Psoas muscle (tissue), 7 donors: ENCODE measurements at regions not wholly inside any gene's neighbourhood (a gene's known extent, or its start where the extent isn't known, plus 50 kb on each side); places are given as distances from the start of the nearest gene placed in this dataset.

Experiments used
- ATAC-seq, 4 donors: fragments of 200-7000 bp; cut with Tn5 transposase; one replicate each; pipeline ENCODE4 v1.9.1; 2020; ENCODE audit warnings: moderate library complexity in 3 of 4, mild to moderate bottlenecking in 2 of 4
- DNase-seq, 2 donors: peaks; one replicate each; pipeline ENCODE4 v3.0.0-alpha.2; 2020
- H3K27ac ChIP-seq: fragments of 200-600 bp; one replicate; pipeline ENCODE4 v1.8.0; 2022
- H3K27me3 ChIP-seq, 3 donors: fragments of 200-600 bp in 1 of 3; one replicate each; pipeline versions ENCODE4 v1.6.1 to v1.8.0; 2013 to 2022; ENCODE audit warnings: low read length in 2 of 3, mild to moderate bottlenecking in 2 of 3, moderate library complexity in 1 of 3; ENCODE audit not compliant: insufficient read depth in 3 of 3
- H3K36me3 ChIP-seq, 2 donors: fragments of 200-600 bp in 1 of 2; one replicate each; pipeline versions ENCODE4 v1.6.1 to v1.8.0; 2013 to 2022; ENCODE audit warnings: low read depth in 1 of 2, mild to moderate bottlenecking in 1 of 2, moderate library complexity in 1 of 2; ENCODE audit not compliant: insufficient read depth in 1 of 2
- H3K4me1 ChIP-seq: fragments of 200-600 bp; one replicate; pipeline ENCODE4 v1.8.0; 2022
- H3K4me3 ChIP-seq: fragments of 200-600 bp; one replicate; pipeline ENCODE4 v1.8.0; 2022; ENCODE audit warnings: mild to moderate bottlenecking
- H3K9me3 ChIP-seq: fragments of 200-600 bp; one replicate; pipeline ENCODE4 v1.8.0; 2022
- WGBS, 3 donors: extraction: QIAGEN DNeasy Blood & Tissue Kit; methylation state at CpG; one replicate each; pipeline versions ENCODE4 v1.1.6 to v1.1.7; 2013; 5-methylcytosine and 5-hydroxymethylcytosine counted together
- intact Hi-C, 2 donors: fragments of 100-400 bp; cut with DNase I; formaldehyde crosslinking; loops; one replicate each; pipeline versions ENCODE4 v1.11.0 to v1.14.2; 2022
- TF ChIP-seq, protein P1 (sequence below): fragments of 200-600 bp; IDR thresholded peaks from one replicate; pipeline ENCODE4 v1.8.0; 2022; ENCODE audit warnings: antibody characterized with exemption
- donor health status: healthy with polysubstance abuse.
- donor health status: DM: no; HTN: no; CAD: no; lungs with moderate emphysema.
- donor health status: Bipolar disorder and iron deficiency.
- donor health status: healthy.
- donor health status: DM: yes; HTN: yes; CAD: no.
- donor health status: DM: no; HTN: no; CAD: no.
- donor health status: DM: yes; HTN: yes; CAD: no.

DNA sequence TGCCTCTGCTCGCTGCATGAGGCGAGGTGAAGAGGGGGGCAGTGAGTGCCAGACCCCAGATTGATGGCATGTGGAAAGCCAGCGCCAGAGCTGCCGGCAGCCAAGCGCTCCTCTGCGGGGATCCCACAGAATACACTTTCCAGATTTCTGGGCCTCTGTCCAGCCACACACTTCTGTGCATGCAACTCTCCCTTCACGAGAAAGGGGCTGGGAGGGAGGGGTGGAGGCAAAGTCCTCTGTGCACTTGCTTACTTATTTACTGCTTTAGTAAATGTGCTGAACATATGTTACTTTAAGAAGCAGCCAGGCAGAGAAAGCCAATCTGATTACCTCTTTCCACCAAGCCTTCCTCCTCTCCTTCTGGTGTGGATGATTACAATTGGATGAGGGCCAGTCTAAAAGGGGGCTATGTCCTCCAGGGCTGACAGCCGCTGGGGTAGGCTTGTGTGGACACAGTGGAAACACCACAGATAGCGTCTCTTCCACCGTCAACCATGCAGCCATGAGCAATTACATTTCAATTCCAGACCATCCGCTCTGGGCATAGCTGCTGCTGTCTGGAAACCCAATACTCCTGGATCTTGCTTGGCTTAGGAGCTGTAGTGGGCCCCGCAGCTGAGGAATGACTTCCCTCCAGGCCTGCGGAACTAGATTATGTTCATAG is 322.8 kb upstream of the ANKRD30A start:
- ATAC-seq (no peak), DNase-seq (no peak)
- H3K27ac ChIP-seq: no peak overlapping the region
- no peak overlapping the region for H3K4me3 ChIP-seq
- intact Hi-C loops: no loop called here
- TF ChIP-seq, protein P1, sequence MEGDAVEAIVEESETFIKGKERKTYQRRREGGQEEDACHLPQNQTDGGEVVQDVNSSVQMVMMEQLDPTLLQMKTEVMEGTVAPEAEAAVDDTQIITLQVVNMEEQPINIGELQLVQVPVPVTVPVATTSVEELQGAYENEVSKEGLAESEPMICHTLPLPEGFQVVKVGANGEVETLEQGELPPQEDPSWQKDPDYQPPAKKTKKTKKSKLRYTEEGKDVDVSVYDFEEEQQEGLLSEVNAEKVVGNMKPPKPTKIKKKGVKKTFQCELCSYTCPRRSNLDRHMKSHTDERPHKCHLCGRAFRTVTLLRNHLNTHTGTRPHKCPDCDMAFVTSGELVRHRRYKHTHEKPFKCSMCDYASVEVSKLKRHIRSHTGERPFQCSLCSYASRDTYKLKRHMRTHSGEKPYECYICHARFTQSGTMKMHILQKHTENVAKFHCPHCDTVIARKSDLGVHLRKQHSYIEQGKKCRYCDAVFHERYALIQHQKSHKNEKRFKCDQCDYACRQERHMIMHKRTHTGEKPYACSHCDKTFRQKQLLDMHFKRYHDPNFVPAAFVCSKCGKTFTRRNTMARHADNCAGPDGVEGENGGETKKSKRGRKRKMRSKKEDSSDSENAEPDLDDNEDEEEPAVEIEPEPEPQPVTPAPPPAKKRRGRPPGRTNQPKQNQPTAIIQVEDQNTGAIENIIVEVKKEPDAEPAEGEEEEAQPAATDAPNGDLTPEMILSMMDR: no peak
- H3K36me3 ChIP-seq: no peaks in the 10 kb centered on the region
- no peaks in the 10 kb centered on the region for H3K9me3 ChIP-seq
- H3K4me1 ChIP-seq: no peaks in the 10 kb centered on the region
- WGBS, 3 donors: 11 to 17% (median 12%) methylated on average over 13 of the region's 13 CpGs
- no peaks in the 10 kb centered on the region for H3K27me3 ChIP-seq

DNA sequence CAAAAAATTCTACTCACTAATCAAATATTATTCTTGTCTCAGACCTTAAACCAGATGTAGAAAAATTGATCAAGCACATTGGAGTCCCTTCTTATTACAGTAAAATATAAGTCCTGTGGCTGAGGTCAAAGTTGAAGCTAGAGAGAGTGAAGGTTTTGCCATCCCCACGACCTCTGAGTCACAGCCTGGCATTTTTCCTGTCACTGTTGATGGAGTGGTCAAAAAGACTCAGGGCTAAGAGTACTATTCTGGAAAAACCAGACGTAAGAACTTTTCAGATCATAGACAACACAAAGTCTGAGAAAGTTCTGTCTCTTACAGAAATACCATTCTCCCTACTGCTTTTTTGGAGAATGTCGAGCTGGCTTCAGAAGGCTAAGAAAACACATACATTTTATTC is 323.7 kb upstream of the ANKRD30A start:
- Histone ChIP-seq H3K9me3 (no peaks in the 10 kb centered on the region), H3K27ac (no peak overlapping the region), H3K4me3 (no peak overlapping the region), H3K36me3 (no peaks in the 10 kb centered on the region), H3K4me1 (no peaks in the 10 kb centered on the region), H3K27me3 (peaks cover 0 to 2% (median 0%) of the 10 kb centered on the region in 3 donors)
- TF ChIP-seq, protein P1: no peak
- no peak for DNase-seq
- no peak for ATAC-seq
- WGBS, 3 donors: 61 to 79% (median 64%) methylated on average over 3 of the region's 3 CpGs
- intact Hi-C loops: no loop called here

DNA sequence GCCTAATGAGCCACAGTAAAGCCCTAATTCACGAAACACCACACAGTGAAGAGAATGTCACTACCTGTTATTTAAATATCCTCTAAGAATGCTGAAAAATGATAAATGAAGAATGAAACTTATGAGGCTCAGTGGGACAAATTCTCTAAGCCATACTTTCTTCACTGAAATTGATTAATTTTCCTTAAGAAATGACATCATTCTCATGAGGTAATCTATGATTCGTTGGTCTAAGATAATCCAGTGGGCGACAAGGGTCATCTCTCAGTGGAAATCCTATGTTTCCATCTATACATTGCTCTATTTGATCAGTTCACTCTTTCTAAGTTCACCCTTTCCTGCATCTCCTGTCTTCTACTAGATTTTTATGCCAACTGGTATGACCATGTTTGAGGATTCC is 330.4 kb upstream of the ANKRD30A start:
- no peaks in the 10 kb centered on the region for H3K9me3 ChIP-seq
- no peaks in the 10 kb centered on the region for H3K36me3 ChIP-seq
- 58 to 81% (median 68%) methylated on average over 3 of the region's 3 CpGs for WGBS, 3 donors
- TF ChIP-seq, protein P1: no peak
- H3K27ac ChIP-seq: no peak overlapping the region
- intact Hi-C loops: no loop called here
- no peak overlapping the region for H3K4me3 ChIP-seq
- peaks cover 0 to 2% (median 0%) of the 10 kb centered on the region in 3 donors for H3K27me3 ChIP-seq
- ATAC-seq: no peak
- DNase-seq: no peak
- H3K4me1 ChIP-seq: no peaks in the 10 kb centered on the region

DNA sequence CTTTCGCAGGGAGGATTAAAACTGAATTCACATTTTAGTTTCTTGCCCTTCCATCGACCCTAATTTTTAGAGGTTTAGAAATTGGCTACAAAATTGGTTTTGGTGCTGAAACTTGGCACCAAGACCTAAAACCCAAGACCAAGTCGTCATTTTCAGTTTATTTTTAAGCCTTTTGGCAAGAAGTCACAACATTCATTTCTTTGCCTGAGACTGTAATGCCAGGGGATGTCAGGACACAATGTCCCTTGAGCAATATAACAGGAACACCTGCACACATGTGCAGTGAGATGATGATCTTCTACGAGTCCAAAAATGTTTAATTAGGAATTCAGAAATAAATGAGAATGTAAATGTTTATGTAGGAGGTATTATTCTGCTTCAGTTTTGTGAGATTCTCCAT is 335.4 kb upstream of the ANKRD30A start:
- no peak for ATAC-seq
- H3K4me3 ChIP-seq: no peak overlapping the region

More for the DNA sequence above, 335.4 kb upstream of the ANKRD30A start:
- intact Hi-C loops: no loop called here
- Histone ChIP-seq H3K27me3 (no peaks in the 10 kb centered on the region), H3K36me3 (no peaks in the 10 kb centered on the region), H3K9me3 (no peaks in the 10 kb centered on the region), H3K27ac (no peak overlapping the region), H3K4me1 (no peaks in the 10 kb centered on the region)
- WGBS, 3 donors: 19 to 31% (median 19%) methylated on average over 4 of the region's 4 CpGs
- TF ChIP-seq, protein P1: no peak
- no peak for DNase-seq
